ENCODE measurements at regions not wholly inside any gene's neighbourhood (a gene's known extent, or its start where the extent isn't known, plus 50 kb on each side); places are given as distances from the start of the nearest gene placed in this dataset.
"Not testable (repeated sequence)": the region's sequence is repeated elsewhere in the genome, so short reads cannot be mapped to it uniquely, and the experiment has no call there.

- TF ChIP-seq CTCF (IDR thresholded peaks at IDR 0.05; ENCODE audit: insufficient read depth, low read length, poor library complexity, severe bottlenecking); EZH2phosphoT487 (conservative IDR thresholded peaks at IDR 0.05; ENCODE audit: low read length): not testable (repeated sequence)
These were observed 198.5 kb upstream of the CRIM1 start for GRCh38 chr2:36157093-36157492.

Data from SU-DHL-6 (cell line).